ENCODE measurements at regions not wholly inside any gene's neighbourhood (a gene's known extent, or its start where the extent isn't known, plus 50 kb on each side); places are given as distances from the start of the nearest gene placed in this dataset.

DNA sequence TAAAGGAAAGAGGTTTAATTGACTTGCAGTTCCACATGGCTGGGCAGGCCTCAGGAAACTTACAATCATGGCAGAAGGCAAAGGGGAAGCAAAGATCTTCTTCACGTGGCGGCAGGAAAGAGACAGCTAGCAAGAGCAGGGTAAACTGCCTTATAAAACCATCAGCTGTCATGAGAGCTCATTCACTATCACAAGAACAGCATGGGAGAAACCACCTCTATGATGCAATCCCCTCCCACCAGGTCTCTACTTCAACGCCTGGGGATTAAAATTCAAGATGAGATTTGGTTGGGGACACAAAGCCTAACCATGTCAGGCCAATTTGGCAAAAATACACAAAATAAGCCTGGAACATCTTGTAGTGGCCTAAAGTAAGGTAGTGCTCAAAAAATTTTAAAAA, 152.6 kb downstream of the COL6A3 start:
- no peak overlapping the region for H3K4me3 ChIP-seq (ENCODE audit: low read depth, low read length)
- TF ChIP-seq, protein P1, sequence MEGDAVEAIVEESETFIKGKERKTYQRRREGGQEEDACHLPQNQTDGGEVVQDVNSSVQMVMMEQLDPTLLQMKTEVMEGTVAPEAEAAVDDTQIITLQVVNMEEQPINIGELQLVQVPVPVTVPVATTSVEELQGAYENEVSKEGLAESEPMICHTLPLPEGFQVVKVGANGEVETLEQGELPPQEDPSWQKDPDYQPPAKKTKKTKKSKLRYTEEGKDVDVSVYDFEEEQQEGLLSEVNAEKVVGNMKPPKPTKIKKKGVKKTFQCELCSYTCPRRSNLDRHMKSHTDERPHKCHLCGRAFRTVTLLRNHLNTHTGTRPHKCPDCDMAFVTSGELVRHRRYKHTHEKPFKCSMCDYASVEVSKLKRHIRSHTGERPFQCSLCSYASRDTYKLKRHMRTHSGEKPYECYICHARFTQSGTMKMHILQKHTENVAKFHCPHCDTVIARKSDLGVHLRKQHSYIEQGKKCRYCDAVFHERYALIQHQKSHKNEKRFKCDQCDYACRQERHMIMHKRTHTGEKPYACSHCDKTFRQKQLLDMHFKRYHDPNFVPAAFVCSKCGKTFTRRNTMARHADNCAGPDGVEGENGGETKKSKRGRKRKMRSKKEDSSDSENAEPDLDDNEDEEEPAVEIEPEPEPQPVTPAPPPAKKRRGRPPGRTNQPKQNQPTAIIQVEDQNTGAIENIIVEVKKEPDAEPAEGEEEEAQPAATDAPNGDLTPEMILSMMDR (IDR thresholded peaks at IDR 0.05; ENCODE audit: control insufficient read depth, extremely low read depth, insufficient read depth) = no peak
- no peak for DNase-seq (ENCODE audit: low read depth)

DNA sequence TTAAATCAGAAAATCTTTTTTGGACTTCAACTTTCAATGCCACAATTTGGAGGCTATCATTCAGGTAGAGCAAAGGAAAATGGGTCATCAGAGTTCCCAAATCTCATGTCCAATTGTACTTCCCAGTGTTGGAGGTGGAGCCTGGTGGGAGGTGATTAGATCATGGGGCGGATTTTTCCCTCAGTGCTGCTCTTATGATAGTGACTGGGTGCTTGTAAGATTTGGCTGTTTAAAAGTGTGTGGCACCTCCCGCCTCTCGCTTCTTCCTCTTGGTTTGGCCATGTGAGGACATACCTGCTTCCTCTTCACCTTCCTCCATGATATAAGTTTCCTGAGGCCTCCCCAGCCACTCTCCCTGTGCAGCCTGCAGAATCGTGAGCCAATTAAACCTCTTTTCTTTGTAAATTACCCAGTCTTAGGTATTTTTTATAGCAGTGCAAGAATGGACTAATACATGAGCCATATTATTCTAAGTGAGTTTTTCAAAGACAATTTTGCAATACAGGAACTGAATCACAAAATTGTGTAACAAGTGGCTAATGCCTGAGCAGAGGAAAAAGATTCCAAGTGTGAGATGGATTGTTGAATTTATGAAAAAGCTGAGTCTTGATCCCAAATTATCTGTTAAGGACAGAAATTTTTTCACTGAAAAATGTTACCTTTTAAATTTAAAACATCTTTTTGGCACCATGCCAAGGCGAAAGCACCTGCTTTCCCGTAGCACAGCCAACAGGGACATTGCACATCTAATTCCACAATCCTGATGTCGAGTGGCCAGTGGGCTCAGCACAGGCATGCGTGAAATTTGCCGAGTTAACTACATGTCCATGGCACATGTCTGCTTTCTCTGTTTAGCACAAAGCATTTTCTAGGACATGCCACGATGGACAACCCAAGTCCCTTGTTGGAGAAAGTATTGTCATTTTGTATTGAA, 150.9 kb downstream of the COL6A3 start:
- TF ChIP-seq, protein P1 (IDR thresholded peaks at IDR 0.05; ENCODE audit: control insufficient read depth, extremely low read depth, insufficient read depth) = no peak
- H3K4me3 ChIP-seq (ENCODE audit: low read depth, low read length) = no peak overlapping the region
- DNase-seq (ENCODE audit: low read depth) = no peak

DNA sequence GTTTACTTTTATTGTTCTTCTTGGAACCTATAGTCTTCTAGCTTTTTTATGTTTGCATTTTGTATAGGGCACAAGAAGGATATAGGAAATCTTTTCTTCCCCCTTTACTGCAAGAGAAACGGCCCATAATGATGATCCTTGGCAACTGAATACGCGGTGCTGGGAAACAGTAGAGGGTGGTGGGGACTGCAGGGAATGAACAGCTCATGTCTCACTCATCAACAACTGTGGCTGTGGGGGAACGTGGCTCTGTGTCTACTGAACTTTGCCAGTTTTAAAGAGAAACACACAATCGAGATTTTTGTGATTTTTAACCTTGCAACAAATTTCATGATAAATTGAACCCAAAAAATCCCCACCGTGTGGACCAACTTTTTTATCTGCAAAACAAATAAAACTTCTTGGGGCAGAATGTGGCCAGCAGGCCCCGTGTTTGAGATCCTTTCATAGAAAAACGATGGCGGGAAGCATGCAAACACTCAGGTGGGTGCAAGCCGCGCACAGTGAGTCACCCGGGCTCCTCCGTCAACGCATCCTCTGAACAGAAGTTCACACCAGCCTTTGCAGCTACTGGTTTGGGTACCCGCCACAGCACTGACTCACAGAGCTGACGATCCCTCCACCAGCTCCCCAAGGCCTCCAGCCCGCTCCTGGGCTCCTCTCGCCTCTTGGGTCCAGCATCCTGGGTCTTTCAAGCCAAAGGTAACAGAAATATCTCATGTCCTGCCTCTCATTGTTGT, 149.3 kb downstream of the COL6A3 start:
- no peak for DNase-seq (ENCODE audit: low read depth)
- H3K4me3 ChIP-seq (ENCODE audit: low read depth, low read length) = no peak overlapping the region
- TF ChIP-seq, protein P1 (IDR thresholded peaks at IDR 0.05; ENCODE audit: control insufficient read depth, extremely low read depth, insufficient read depth) = no peak

DNA sequence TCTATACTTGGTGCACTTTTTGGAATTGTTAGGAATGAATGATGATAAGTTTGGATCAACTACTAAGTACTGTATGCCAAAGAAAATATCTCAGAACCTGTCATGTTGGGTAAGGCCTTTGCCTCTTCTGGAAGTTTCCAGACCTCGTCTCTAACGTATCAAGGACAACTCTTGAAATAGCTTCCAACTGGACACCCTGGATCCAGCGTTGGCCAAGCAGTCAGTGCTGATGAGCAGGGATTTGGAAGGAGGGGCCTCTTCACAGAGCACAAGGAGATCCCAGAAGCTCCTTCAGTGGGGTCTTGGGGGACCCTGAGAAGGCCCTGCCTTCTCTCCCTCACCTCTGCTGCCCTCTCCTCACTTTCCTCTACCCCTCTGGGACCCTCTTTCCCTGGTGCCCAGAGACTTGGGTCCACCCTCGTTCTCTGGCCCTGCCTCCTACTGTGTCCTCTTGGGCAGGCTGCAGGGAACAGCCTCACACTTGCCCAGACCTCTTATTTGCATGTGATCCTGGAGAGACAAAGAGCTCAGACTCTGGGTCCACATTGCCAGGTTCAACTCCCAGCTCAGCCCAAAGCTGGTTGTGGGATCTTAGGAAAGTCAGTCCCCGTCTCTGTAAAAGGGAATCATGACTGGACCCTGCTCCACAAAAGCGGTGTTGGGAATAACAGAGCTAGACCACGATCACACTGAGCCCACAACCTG, 145.8 kb downstream of the COL6A3 start:
- H3K4me3 ChIP-seq (ENCODE audit: low read depth, low read length) = no peak overlapping the region
- no peak for DNase-seq (ENCODE audit: low read depth)
- TF ChIP-seq, protein P1 (IDR thresholded peaks at IDR 0.05; ENCODE audit: control insufficient read depth, extremely low read depth, insufficient read depth) = no peak

DNA sequence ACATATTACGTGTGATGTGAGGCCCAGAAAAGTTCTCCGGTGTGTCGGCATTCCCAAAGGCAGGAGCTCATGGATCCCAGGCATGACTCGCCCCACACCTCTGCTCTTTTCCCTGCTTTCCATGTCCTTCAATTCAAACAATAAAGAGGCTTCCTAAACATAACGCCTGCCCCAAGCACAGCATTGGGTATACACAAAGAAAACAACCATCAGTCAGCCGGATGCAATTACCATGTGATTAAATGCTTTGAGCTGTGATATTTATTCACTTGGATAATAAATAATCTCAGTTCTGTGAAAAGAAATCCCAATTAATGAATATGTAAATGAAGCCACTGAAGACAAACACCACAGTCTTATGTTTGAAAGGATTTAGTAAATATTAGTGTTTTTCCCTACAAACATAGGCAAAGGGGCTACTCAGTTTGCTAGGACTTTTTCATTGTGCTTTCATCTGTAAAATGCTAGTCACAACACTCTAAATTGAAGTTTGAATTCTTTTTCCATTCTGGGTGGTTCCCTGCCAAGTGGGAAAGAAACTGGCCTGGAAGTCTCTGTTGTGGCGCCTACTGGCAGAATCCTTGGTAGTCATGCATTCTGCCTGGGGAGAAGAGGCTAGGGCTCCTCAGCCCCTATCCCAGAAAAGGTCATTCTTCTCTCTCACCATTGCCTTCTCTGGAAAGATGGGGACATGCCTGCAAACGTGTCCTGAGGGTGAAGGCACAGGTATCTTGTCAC, 144.7 kb downstream of the COL6A3 start:
- TF ChIP-seq, protein P1 (IDR thresholded peaks at IDR 0.05; ENCODE audit: control insufficient read depth, extremely low read depth, insufficient read depth) = no peak
- no peak for DNase-seq (ENCODE audit: low read depth)
- no peak overlapping the region for H3K4me3 ChIP-seq (ENCODE audit: low read depth, low read length)

DNA sequence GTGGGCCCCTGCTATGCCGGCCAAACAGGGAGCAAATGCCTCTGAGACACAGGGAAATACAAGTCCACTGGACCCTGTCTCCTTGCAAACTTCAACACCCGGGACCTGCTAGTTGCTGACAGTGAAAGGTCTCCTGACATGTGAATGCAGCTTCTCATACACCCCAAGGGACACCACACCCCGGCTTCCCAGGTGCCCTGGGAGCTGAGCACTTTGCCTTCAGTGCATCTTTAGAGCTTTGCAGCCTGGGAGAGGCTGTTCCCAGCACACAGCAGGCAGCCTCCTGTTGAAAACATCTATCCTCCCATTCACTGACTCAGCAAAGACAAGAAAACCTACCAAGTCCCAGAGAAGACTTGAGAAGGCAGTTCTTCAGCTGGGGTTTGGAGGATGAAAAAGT, 143.4 kb downstream of the COL6A3 start:
- TF ChIP-seq, protein P1 (IDR thresholded peaks at IDR 0.05; ENCODE audit: control insufficient read depth, extremely low read depth, insufficient read depth) = no peak
- H3K4me3 ChIP-seq (ENCODE audit: low read depth, low read length) = no peak overlapping the region
- no peak for DNase-seq (ENCODE audit: low read depth)
